ENCODE measurements at regions not wholly inside any gene's neighbourhood (a gene's known extent, or its start where the extent isn't known, plus 50 kb on each side); places are given as distances from the start of the nearest gene placed in this dataset.

DNA sequence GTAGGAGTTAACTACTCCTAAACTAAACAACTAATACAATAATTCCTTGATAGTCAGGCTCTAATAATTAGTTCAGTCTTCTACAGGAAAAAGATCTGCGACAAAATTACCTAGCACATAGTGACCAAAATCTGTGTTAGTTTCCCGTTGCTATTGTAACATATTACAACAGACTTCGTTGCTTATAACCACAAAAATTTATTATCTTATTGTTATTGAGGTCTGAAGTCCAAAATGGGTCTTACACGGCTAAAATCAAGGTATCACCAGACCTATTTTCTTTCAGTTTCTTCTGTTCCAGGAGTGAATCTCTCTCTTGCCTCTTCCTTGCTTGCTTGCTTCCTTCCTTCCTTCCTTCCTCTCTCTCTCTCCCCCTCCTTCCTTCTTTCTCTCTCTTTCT, 993.6 kb upstream of the SPRY2 start:
- no peak overlapping the region for H3K27ac ChIP-seq
- H3K27me3 ChIP-seq: no peaks in the 10 kb centered on the region
- no peaks in the 10 kb centered on the region for H3K4me1 ChIP-seq
- DNase-seq: no peak
- intact Hi-C loops (cut with DNase I): no loop called here
- 85 to 90% methylated on average over 4 of the region's 4 CpGs for WGBS, 2 donors
- no peak overlapping the region for H3K4me3 ChIP-seq (replicated peaks in 1 of 3)
- TF ChIP-seq POLR2A (IDR thresholded peaks at IDR 0.05): no peak
- TF ChIP-seq, protein P1, sequence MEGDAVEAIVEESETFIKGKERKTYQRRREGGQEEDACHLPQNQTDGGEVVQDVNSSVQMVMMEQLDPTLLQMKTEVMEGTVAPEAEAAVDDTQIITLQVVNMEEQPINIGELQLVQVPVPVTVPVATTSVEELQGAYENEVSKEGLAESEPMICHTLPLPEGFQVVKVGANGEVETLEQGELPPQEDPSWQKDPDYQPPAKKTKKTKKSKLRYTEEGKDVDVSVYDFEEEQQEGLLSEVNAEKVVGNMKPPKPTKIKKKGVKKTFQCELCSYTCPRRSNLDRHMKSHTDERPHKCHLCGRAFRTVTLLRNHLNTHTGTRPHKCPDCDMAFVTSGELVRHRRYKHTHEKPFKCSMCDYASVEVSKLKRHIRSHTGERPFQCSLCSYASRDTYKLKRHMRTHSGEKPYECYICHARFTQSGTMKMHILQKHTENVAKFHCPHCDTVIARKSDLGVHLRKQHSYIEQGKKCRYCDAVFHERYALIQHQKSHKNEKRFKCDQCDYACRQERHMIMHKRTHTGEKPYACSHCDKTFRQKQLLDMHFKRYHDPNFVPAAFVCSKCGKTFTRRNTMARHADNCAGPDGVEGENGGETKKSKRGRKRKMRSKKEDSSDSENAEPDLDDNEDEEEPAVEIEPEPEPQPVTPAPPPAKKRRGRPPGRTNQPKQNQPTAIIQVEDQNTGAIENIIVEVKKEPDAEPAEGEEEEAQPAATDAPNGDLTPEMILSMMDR (IDR thresholded peaks at IDR 0.05): no peak
- H3K9me3 ChIP-seq: no peaks in the 10 kb centered on the region
- no peaks in the 10 kb centered on the region for H3K36me3 ChIP-seq

DNA sequence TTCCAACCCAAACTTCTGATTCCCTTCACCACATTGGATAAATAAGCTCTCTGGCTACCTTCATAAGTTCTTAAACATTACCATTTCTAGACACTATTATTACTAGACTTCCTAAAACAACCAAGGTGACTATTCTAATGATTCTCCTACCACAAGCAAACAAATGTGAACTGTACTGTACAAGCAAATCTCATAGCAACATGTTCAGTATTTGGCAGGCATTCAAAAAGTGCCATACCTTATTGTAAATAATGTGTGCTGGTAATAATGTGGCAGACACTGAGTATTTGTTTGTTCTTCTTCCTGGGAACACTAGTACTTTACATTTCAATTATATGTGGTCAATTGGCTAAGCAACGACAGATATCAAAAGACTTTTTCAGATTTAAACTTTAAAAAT, 986.0 kb upstream of the SPRY2 start:
- TF ChIP-seq POLR2A (IDR thresholded peaks at IDR 0.05): no peak
- TF ChIP-seq, protein P1 (IDR thresholded peaks at IDR 0.05): no peak
- 80 to 83% methylated on average over 1 of the region's 1 CpG for WGBS, 2 donors
- intact Hi-C loops (cut with DNase I): no loop called here

DNA sequence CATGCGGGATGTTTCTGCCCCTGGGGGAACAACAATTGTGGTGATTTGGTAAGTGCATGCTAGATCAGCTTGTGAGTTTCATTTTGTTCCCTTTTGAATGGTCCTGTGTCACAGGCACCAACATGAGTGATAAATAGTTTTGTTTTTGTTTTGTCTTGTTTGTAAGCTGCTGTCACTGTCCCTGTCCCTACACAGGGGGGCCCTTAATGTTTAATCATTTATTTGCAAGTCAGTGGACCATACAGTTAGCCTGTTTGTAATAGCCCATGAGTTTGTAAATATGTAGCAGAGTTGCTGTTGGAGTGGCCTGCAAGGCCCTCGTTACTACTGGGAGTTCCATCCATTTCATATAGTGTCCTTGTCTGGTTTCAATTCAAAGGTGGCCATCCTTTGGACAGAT, 979.6 kb upstream of the SPRY2 start:
- no peaks in the 10 kb centered on the region for H3K9me3 ChIP-seq
- H3K36me3 ChIP-seq: no peaks in the 10 kb centered on the region
- H3K27me3 ChIP-seq: no peaks in the 10 kb centered on the region
- no peak overlapping the region for H3K4me3 ChIP-seq (replicated peaks in 1 of 3)
- H3K27ac ChIP-seq: no peak overlapping the region
- TF ChIP-seq, protein P1 (IDR thresholded peaks at IDR 0.05): no peak
- TF ChIP-seq POLR2A (IDR thresholded peaks at IDR 0.05): no peak
- DNase-seq: no peak
- no peaks in the 10 kb centered on the region for H3K4me1 ChIP-seq
- 86 to 89% methylated on average over 2 of the region's 2 CpGs for WGBS, 2 donors
- intact Hi-C loops (cut with DNase I): no loop called here

More for the DNA sequence above, 986.0 kb upstream of the SPRY2 start:
- Histone ChIP-seq H3K4me3 (replicated peaks in 1 of 3) (no peak overlapping the region), H3K36me3 (no peaks in the 10 kb centered on the region), H3K9me3 (no peaks in the 10 kb centered on the region), H3K4me1 (no peaks in the 10 kb centered on the region), H3K27me3 (no peaks in the 10 kb centered on the region), H3K27ac (no peak overlapping the region)
- no peak for DNase-seq

DNA sequence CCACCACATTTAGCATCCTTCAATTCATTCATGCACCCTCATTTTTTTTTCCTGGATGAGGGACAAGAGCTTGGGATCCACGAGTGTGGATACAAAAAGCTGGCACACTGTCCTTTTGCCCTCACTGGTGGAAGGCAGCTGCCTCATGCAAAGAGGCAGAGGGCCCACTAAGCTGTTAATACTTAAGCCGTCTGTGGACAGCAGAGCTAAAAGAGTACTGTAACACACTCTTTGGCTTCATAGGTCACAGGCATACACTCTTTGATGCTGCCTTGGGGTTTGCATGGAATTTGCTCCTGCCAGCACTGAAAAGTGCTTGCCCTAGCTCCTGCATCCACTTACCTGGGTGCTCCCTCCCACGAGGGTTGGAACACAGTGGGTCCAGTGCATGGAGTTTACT, 978.4 kb upstream of the SPRY2 start:
- no peaks in the 10 kb centered on the region for H3K36me3 ChIP-seq
- intact Hi-C loops (cut with DNase I): no loop called here
- TF ChIP-seq POLR2A (IDR thresholded peaks at IDR 0.05): no peak
- TF ChIP-seq, protein P1 (IDR thresholded peaks at IDR 0.05): no peak
- no peak overlapping the region for H3K4me3 ChIP-seq (replicated peaks in 1 of 3)
- WGBS, 2 donors: 78 to 84% methylated on average over 3 of the region's 3 CpGs
- H3K27me3 ChIP-seq: no peaks in the 10 kb centered on the region
- no peaks in the 10 kb centered on the region for H3K9me3 ChIP-seq
- no peak for DNase-seq
- H3K27ac ChIP-seq: no peak overlapping the region
- no peaks in the 10 kb centered on the region for H3K4me1 ChIP-seq

DNA sequence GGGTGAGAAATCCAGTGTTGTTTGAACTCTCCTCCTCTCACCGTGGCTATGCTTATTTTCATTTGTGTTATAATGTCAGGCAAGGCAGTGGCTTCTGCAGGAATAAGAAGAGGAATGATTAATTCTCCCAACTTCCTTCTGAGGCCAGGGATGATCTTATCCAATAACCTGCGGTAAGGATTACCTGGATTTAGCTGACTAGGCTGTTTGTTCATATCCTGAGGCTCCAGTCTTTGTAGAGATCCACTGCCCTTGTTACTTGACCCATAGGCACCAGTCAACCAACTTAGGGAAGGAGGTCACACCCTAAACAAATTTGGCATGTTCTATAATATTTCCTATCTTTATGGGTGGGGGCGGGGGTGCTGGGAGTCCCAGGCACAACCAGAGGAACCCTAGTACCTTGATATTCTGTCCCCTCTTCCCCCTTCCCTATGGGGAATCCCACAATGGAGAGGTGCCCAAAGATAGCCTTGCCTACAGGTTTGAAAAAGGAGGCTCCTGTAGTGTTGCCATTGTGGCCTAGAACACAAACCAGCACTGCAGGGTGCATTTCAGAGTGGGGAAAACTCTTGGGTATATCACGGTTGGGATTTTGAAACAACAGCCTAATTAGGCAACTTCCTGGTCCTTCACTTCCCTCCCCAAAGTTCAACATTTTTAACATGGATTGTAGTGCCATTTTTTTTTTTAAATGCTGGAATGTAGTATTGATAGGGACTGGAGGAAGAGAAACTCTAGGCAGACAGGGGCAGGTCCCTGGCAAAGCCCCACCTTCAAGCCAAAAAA, 977.5 kb upstream of the SPRY2 start:
- H3K9me3 ChIP-seq: no peaks in the 10 kb centered on the region
- H3K4me3 ChIP-seq (replicated peaks in 1 of 3): no peak overlapping the region
- H3K4me1 ChIP-seq: no peaks in the 10 kb centered on the region
- DNase-seq: no peak
- H3K27me3 ChIP-seq: no peaks in the 10 kb centered on the region
- no peak overlapping the region for H3K27ac ChIP-seq
- 81 to 85% methylated on average over 4 of the region's 4 CpGs for WGBS, 2 donors
- TF ChIP-seq, protein P1 (IDR thresholded peaks at IDR 0.05): no peak
- TF ChIP-seq POLR2A (IDR thresholded peaks at IDR 0.05): no peak
- H3K36me3 ChIP-seq: no peaks in the 10 kb centered on the region
- intact Hi-C loops (cut with DNase I): no loop called here
